H1 (cell line): ENCODE measurements at regions not wholly inside any gene's neighbourhood (a gene's known extent, or its start where the extent isn't known, plus 50 kb on each side); places are given as distances from the start of the nearest gene placed in this dataset.

ENCODE experiments used
- CTCF ChIA-PET: fragments of 300-600 bp; sonication (Branson Sonifier 250); formaldehyde crosslinking; loops from one replicate; lab custom pipeline; 2021; ENCODE audit not compliant: partially characterized antibody; lab: Charles Lee
- POLR2A ChIA-PET: fragments of 300-600 bp; sonication (Branson Sonifier 250); formaldehyde crosslinking; loops from one replicate; lab custom pipeline; 2021; ENCODE audit warnings: inconsistent platforms; ENCODE audit not compliant: partially characterized antibody; lab: Charles Lee
- DNase-seq, 2 experiments: peaks; one replicate each; pipeline versions ENCODE4 v3.0.0 to v3.0.0-alpha.2; 2010 to 2022; ENCODE audit warnings: low spot score in 2 of 2, low read depth in 1 of 2, mixed read lengths in 1 of 2
- FAIRE-seq: peaks from 2 replicates; lab custom pipeline; 2011; peaks lifted over from hg19 to GRCh38; lab: Jason Lieb, UNC
- H2AFZ ChIP-seq: 2 replicates; pipeline ENCODE4 v1.8.1; 2012; ENCODE audit warnings: low read length, inconsistent platforms
- H2AK5ac ChIP-seq: 2 replicates; pipeline ENCODE4 v1.6.1; 2013; ENCODE audit warnings: low read depth, low read length
- H2BK120ac ChIP-seq: replicated peaks from 2 replicates; pipeline ENCODE3; 2013; ENCODE audit warnings: low read depth, low read length, inconsistent platforms
- H2BK12ac ChIP-seq: 2 replicates; pipeline ENCODE4 v1.6.1; 2013; ENCODE audit warnings: low read depth, low read length
- H2BK15ac ChIP-seq: 2 replicates; pipeline ENCODE4 v1.6.1; 2013; ENCODE audit warnings: low read length
- H2BK20ac ChIP-seq: 2 replicates; pipeline ENCODE4 v1.6.1; 2013; ENCODE audit warnings: low read length
- H2BK5ac ChIP-seq: 2 replicates; pipeline ENCODE4 v1.6.1; 2013; ENCODE audit warnings: low read depth, low read length
- H3K14ac ChIP-seq: 2 replicates; pipeline ENCODE4 v1.6.1; 2013; ENCODE audit warnings: inconsistent platforms; ENCODE audit not compliant: insufficient read length
- H3K18ac ChIP-seq: 2 replicates; pipeline ENCODE4 v1.6.1; 2013; ENCODE audit warnings: low read length; ENCODE audit errors: extremely low read depth
- H3K23ac ChIP-seq: 2 replicates; pipeline ENCODE4 v1.6.1; 2013; ENCODE audit warnings: inconsistent platforms; ENCODE audit not compliant: insufficient read length
- H3K23me2 ChIP-seq: 2 replicates; pipeline ENCODE4 v1.6.1; 2013; ENCODE audit warnings: low read depth, low read length
- H3K27ac ChIP-seq: 2 replicates; pipeline ENCODE4 v1.6.1; 2011; ENCODE audit warnings: low read depth, low read length, inconsistent platforms
- H3K27me3 ChIP-seq, 4 experiments: replicated peaks in 1 of 4; 1 replicate in 1 of 4; 2 replicates in 3 of 4; pipeline versions ENCODE4 v1.6.1 to v1.8.1; 2011 to 2013; ENCODE audit warnings: low read length in 3 of 4, mild to moderate bottlenecking in 3 of 4, inconsistent platforms in 2 of 4, mixed read lengths in 2 of 4, moderate library complexity in 1 of 4; ENCODE audit not compliant: control insufficient read depth in 3 of 4, insufficient read depth in 3 of 4; ENCODE audit errors: extremely low read depth in 1 of 4
- H3K36me3 ChIP-seq, 4 experiments: 2 replicates each; pipeline versions ENCODE4 v1.6.1 to v1.8.1; 2011 to 2013; ENCODE audit warnings: mild to moderate bottlenecking in 4 of 4, low read length in 3 of 4, moderate library complexity in 2 of 4, control low read depth in 1 of 4, inconsistent platforms in 1 of 4; ENCODE audit not compliant: insufficient read depth in 4 of 4, control insufficient read depth in 2 of 4
- H3K4ac ChIP-seq: replicated peaks from 2 replicates; pipeline ENCODE3; 2013; ENCODE audit warnings: low read length, low read depth, mixed read lengths, inconsistent platforms; ENCODE audit not compliant: insufficient read length
- H3K4me1 ChIP-seq, 4 experiments: replicated peaks in 1 of 4; 1 replicate in 1 of 4; 2 replicates in 3 of 4; pipeline versions ENCODE4 v1.6.1 to v1.8.1; 2011 to 2013; ENCODE audit warnings: low read length in 3 of 4, inconsistent platforms in 2 of 4, mixed read lengths in 1 of 4; ENCODE audit not compliant: insufficient read depth in 4 of 4, control insufficient read depth in 3 of 4
- H3K4me2 ChIP-seq, 2 experiments: 2 replicates each; pipeline versions ENCODE4 v1.6.1 to v1.8.1; 2011 to 2013; ENCODE audit warnings: low read depth in 2 of 2, low read length in 2 of 2, control low read depth in 1 of 2, inconsistent platforms in 1 of 2, mild to moderate bottlenecking in 1 of 2; ENCODE audit not compliant: insufficient read depth in 1 of 2
- H3K4me3 ChIP-seq, 4 experiments: fragments of 200-600, 300-600 bp in 1 of 4; sonication (generic), shearing (Covaris generic), sonication (Bioruptor Twin) in 1 of 4; 2 replicates each; pipeline versions ENCODE4 v1.5.1 to v1.8.1; 2011 to 2016; ENCODE audit warnings: low read length in 4 of 4, low read depth in 3 of 4, control low read depth in 2 of 4, inconsistent platforms in 2 of 4, mild to moderate bottlenecking in 2 of 4, mixed read lengths in 1 of 4, moderate library complexity in 1 of 4; ENCODE audit not compliant: insufficient read depth in 2 of 4; ENCODE audit errors: extremely low read depth in 1 of 4
- H3K56ac ChIP-seq: replicated peaks from 2 replicates; pipeline ENCODE3; 2013; ENCODE audit warnings: low read depth, mild to moderate bottlenecking, mixed read lengths, low read length, inconsistent platforms; ENCODE audit not compliant: insufficient read length
- H3K79me1 ChIP-seq: 2 replicates; pipeline ENCODE4 v1.6.1; 2013; ENCODE audit warnings: low read depth, low read length, control low read depth
- H3K79me2 ChIP-seq, 2 experiments: 2 replicates each; pipeline versions ENCODE4 v1.6.1 to v1.8.1; 2012 to 2013; ENCODE audit warnings: low read length in 2 of 2, mild to moderate bottlenecking in 2 of 2, inconsistent platforms in 1 of 2; ENCODE audit not compliant: insufficient read depth in 2 of 2, control insufficient read depth in 1 of 2
- H3K9ac ChIP-seq, 4 experiments: replicated peaks in 1 of 4; 1 replicate in 1 of 4; 2 replicates in 3 of 4; pipeline versions ENCODE4 v1.6.1 to v1.8.1; 2011 to 2013; ENCODE audit warnings: low read depth in 3 of 4, low read length in 3 of 4, control low read depth in 2 of 4, mild to moderate bottlenecking in 2 of 4, moderate library complexity in 2 of 4, inconsistent platforms in 1 of 4; ENCODE audit errors: extremely low read depth in 1 of 4
- H3K9me3 ChIP-seq, 2 experiments: 2 replicates each; pipeline versions ENCODE4 v1.6.1 to v1.8.1; 2012 to 2013; ENCODE audit warnings: mild to moderate bottlenecking in 2 of 2, moderate library complexity in 2 of 2, control low read depth in 1 of 2, inconsistent platforms in 1 of 2, low read depth in 1 of 2, low read length in 1 of 2, mixed read lengths in 1 of 2; ENCODE audit not compliant: insufficient read depth in 2 of 2
- H4K20me1 ChIP-seq, 2 experiments: replicated peaks in 1 of 2; 2 replicates each; pipeline versions ENCODE3 to v1.8.1; 2011 to 2013; ENCODE audit warnings: inconsistent platforms in 2 of 2, low read length in 2 of 2, mild to moderate bottlenecking in 1 of 2; ENCODE audit not compliant: insufficient read depth in 2 of 2, control insufficient read depth in 1 of 2
- H4K5ac ChIP-seq: 2 replicates; pipeline ENCODE4 v1.6.1; 2013; ENCODE audit warnings: low read length, low read depth, mixed read lengths, inconsistent platforms; ENCODE audit not compliant: insufficient read length
- H4K8ac ChIP-seq: 2 replicates; pipeline ENCODE4 v1.8.0; 2013; ENCODE audit warnings: mild to moderate bottlenecking, moderate library complexity, low read length, inconsistent platforms; ENCODE audit not compliant: insufficient read depth; ENCODE audit errors: extremely low read depth
- H4K91ac ChIP-seq: replicated peaks from 2 replicates; pipeline ENCODE3; 2013; ENCODE audit warnings: low read length, mixed read lengths, inconsistent platforms; ENCODE audit not compliant: insufficient read length
- ATF3 ChIP-seq: IDR thresholded peaks from 2 replicates; pipeline ENCODE4 v1.6.1; 2011; ENCODE audit warnings: low read depth, mild to moderate bottlenecking, low read length; ENCODE audit not compliant: insufficient read depth
- BACH1 ChIP-seq: IDR thresholded peaks from 2 replicates; pipeline ENCODE4 v1.6.1; 2012; ENCODE audit warnings: low read length, improper control_type of control experiment
- BCL11A ChIP-seq, 2 experiments: IDR thresholded peaks; one replicate each; pipeline ENCODE4 v1.6.1; 2011; ENCODE audit warnings: low read depth in 2 of 2, low read length in 2 of 2, mild to moderate bottlenecking in 2 of 2
- CEBPB ChIP-seq: IDR thresholded peaks from 2 replicates; pipeline ENCODE4 v1.6.1; 2012; ENCODE audit warnings: low read depth, low read length
- EGR1 ChIP-seq: IDR thresholded peaks from 2 replicates; pipeline ENCODE4 v1.6.1; 2011; ENCODE audit warnings: low read depth, low read length, borderline replicate concordance
- JUN ChIP-seq: IDR thresholded peaks from 2 replicates; pipeline ENCODE4 v1.6.1; 2011; ENCODE audit warnings: low read depth, mild to moderate bottlenecking, improper control_type of control experiment, low read length
- NRF1 ChIP-seq: IDR thresholded peaks from 2 replicates; pipeline ENCODE4 v1.6.1; 2011; ENCODE audit warnings: mild to moderate bottlenecking, low read depth, low read length, improper control_type of control experiment
- SUZ12 ChIP-seq: fragments of 200-600 bp; sonication (generic); IDR thresholded peaks from 2 replicates; pipeline ENCODE4 v1.6.1; 2012; ENCODE audit warnings: mild to moderate bottlenecking, inconsistent platforms, low read length, moderate library complexity, mixed read lengths
- YY1 ChIP-seq: IDR thresholded peaks from 2 replicates; pipeline ENCODE4 v1.6.1; 2011; ENCODE audit warnings: low read depth, mild to moderate bottlenecking, low read length
- WGBS, 2 experiments: shearing (Covaris generic) in 1 of 2; methylation state at CpG; one replicate each; pipeline versions ENCODE4 v1.1.6 to v1.1.7; 2013 to 2015; ENCODE audit warnings: low lambda C conversion rate in 2 of 2, mixed read lengths in 2 of 2, inconsistent platforms in 1 of 2, low coverage in 1 of 2, missing lambda C conversion rate in 1 of 2; ENCODE audit not compliant: insufficient replicate concordance in 2 of 2, insufficient coverage in 1 of 2, insufficient read length in 1 of 2; ENCODE audit errors: extremely low coverage in 1 of 2, missing lambda C conversion rate in 1 of 2; 5-methylcytosine and 5-hydroxymethylcytosine counted together

GRCh38 chr20:63085151-63085861, 78.5 kb upstream of the BHLHE23 start:
- H2BK120ac ChIP-seq, result no peak overlapping the region
- DNase-seq (peak in 1 of 2 experiments; percentile 52), FAIRE-seq (no peak)

More at GRCh38 chr20:63085151-63085861, 78.5 kb upstream of the BHLHE23 start:
- H3K9me3 ChIP-seq, result no peaks in the 10 kb centered on the region
- no peak overlapping the region for H2BK20ac ChIP-seq
- no peaks in the 10 kb centered on the region for H3K23me2 ChIP-seq
- no peak overlapping the region for H4K91ac ChIP-seq
- H4K5ac ChIP-seq, result no peak overlapping the region
- 0 out of 2 replicates have a peak overlapping the region, but pooled peaks have one; percentile 53 for H2AK5ac ChIP-seq
- no peak overlapping the region for H3K56ac ChIP-seq
- 94% methylated on average over 34 of the region's 34 CpGs; no CpG with 5 or more reads in 1 of the 2 experiments for WGBS, 2 experiments
- peaks cover 0 to 2% (median 0%) of the 10 kb centered on the region in 4 experiments; a peak in 3 of 7 replicates for H3K27me3 ChIP-seq
- peaks cover 0 to 5% of the 10 kb centered on the region in 2 experiments for H4K20me1 ChIP-seq
- H3K14ac ChIP-seq, result no peak overlapping the region
- TF ChIP-seq NRF1 (no peak), CEBPB (no peak), ATF3 (no peak), EGR1 (no peak), YY1 (no peak), BCL11A (IDR thresholded peaks at IDR 0.05; ENCODE audit: low read depth in 2 of 2, low read length in 2 of 2) (no peak), SUZ12 (no peak), JUN (no peak), BACH1 (no peak)
- TF ChIP-seq, all 59 proteins: peak for 0
- Histone ChIP-seq H2BK15ac (no peak overlapping the region), H3K4me3 (no peak overlapping the region), H4K8ac (no peak overlapping the region), H3K36me3 (no peaks in the 10 kb centered on the region), H3K23ac (no peak overlapping the region), H3K9ac (no peak overlapping the region), H3K18ac (no peak overlapping the region), H3K79me1 (no peaks in the 10 kb centered on the region), H2AFZ (no peak overlapping the region), H3K27ac (no peak overlapping the region), H2BK12ac (no peak overlapping the region), H3K79me2 (no peaks in the 10 kb centered on the region), H3K4me1 (no peaks in the 10 kb centered on the region; a peak in 1 of 7 replicates), H3K4ac (no peak overlapping the region), H2BK5ac (no peak overlapping the region), H3K4me2 (no peak overlapping the region)
- CTCF ChIA-PET, result interaction anchor here (0.7 to 2.2 kb wide), 6 partner anchors 9 to 411 kb away, joined by 3 to 8 read pairs (median 3); no protein-coding TSS in a partner anchor
- POLR2A ChIA-PET, result interaction anchor here (1.2 kb wide), 1 partner anchor 16 kb away, joined by 3 read pairs; no protein-coding TSS in a partner anchor
